IPS DF 6.9 (cell line): ENCODE measurements at regions not wholly inside any gene's neighbourhood (a gene's known extent, or its start where the extent isn't known, plus 50 kb on each side); places are given as distances from the start of the nearest gene placed in this dataset.

ENCODE experiments used
- DNase-seq: peaks from one replicate; pipeline ENCODE4 v3.0.0-alpha.2; 2013; ENCODE audit warnings: low read depth, low spot score
- H3K27ac ChIP-seq: one replicate; pipeline ENCODE4 v1.5.1; 2013; ENCODE audit warnings: low read length, control low read depth
- H3K27me3 ChIP-seq: 2 replicates; pipeline ENCODE4 v1.6.1; 2013; ENCODE audit warnings: mild to moderate bottlenecking, low read length; ENCODE audit not compliant: control insufficient read depth, insufficient read depth
- H3K36me3 ChIP-seq: 2 replicates; pipeline ENCODE4 v1.6.1; 2013; ENCODE audit warnings: low read length; ENCODE audit not compliant: control insufficient read depth, insufficient read depth
- H3K4me1 ChIP-seq: 2 replicates; pipeline ENCODE4 v1.6.1; 2013; ENCODE audit warnings: low read length; ENCODE audit not compliant: control insufficient read depth, insufficient read depth
- H3K4me3 ChIP-seq: 2 replicates; pipeline ENCODE4 v1.5.1; 2013; ENCODE audit warnings: mild to moderate bottlenecking, low read length
- H3K9me3 ChIP-seq: 2 replicates; pipeline ENCODE4 v1.6.1; 2013; ENCODE audit warnings: low read length, inconsistent platforms; ENCODE audit not compliant: control insufficient read depth, insufficient read depth
- WGBS: extraction: QIAGEN DNeasy Blood & Tissue Kit; methylation state at CpG from one replicate; pipeline ENCODE4 v1.1.7; 2013; ENCODE audit warnings: mixed read lengths, missing lambda C conversion rate; ENCODE audit not compliant: insufficient read length, insufficient coverage; 5-methylcytosine and 5-hydroxymethylcytosine counted together

DNA sequence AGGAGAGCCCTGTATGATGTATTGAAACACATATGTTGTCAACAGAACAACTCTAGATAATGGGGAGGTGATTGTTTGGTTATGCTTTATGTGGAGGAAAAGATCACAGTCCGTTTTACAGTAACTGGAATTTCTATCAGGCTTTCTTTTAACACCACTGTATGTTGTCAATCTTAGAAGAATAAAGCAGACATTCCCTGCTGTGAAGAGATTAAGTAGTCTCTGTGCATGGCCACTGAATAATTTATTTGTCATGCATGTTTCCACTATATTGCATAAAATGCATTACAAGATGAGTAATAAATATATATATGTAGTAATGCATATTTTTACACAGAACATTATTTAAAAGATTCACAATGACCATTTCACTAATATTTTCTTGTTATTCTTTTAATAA is 440.0 kb downstream of the ANKRD7 start:
- H3K36me3 ChIP-seq: no peaks in the 10 kb centered on the region
- H3K27ac ChIP-seq: no peak overlapping the region
- no peak overlapping the region for H3K4me3 ChIP-seq
- H3K27me3 ChIP-seq: no peaks in the 10 kb centered on the region
- H3K4me1 ChIP-seq: no peaks in the 10 kb centered on the region
- no peak for DNase-seq
- no peaks in the 10 kb centered on the region for H3K9me3 ChIP-seq
- WGBS: no CpG with 5 or more reads among the region's 1 CpG

DNA sequence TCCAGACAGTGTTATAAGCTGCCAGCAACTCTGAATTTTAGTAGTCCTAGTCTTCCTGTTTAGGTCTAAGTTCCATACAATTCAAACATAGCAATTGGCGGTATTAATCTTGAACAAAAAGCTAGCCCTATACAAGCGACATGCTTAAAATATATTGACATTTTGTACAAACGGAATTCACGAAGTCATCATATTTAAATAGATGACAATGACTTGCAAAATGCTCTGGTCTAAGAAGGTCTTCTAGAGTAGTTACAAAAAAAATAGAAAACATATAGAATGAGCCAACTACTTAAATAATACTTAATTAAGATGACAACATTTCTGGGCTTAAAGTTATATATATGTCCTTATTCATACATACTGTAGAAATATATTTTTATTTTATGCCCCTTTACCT is 446.6 kb downstream of the ANKRD7 start:
- no CpG with 5 or more reads among the region's 4 CpGs for WGBS
- Histone ChIP-seq H3K27me3 (no peaks in the 10 kb centered on the region), H3K9me3 (no peaks in the 10 kb centered on the region), H3K4me3 (no peak overlapping the region), H3K36me3 (no peaks in the 10 kb centered on the region), H3K27ac (no peak overlapping the region), H3K4me1 (no peaks in the 10 kb centered on the region)
- no peak for DNase-seq

DNA sequence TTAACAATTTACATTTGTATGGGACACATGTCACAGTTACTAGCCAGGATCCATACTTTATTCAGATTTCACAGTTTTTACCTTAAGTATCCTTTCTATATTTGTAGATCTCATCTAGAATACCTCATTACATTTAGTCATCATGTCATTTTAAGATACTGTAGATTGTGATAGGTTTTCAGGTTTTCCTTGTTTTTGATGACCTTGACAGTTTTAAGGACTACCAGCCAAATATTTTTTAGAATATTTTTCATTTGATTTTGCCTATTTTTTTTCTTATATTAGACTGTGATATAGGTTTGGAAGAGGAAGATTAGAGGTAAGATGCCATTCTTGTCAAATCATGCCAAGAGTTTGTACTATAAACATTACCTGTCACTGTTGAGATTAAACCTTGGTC is 460.3 kb downstream of the ANKRD7 start:
- Histone ChIP-seq H3K27me3 (no peaks in the 10 kb centered on the region), H3K4me3 (no peak overlapping the region), H3K36me3 (no peaks in the 10 kb centered on the region)

DNA sequence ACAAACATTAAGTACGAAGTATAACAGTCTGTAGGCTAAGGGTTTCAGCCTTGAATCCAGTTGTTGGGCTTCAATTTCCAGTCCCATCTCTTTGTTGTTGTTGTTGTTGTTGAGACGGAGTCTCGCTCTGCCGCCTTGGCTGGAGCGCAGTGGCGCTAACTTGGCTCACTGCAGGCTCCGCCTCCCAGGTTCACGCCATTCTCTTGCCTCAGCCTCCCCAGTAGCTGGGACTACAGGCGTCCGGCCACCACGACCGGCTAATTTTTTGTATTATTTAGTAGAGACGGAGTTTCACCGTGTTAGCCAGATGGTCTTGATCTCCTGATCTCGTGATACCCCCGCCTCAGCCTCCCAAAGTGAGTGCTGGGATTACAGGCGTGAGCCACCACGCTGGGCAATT is 464.9 kb downstream of the ANKRD7 start:
- H3K4me1 ChIP-seq: no peaks in the 10 kb centered on the region
- no peaks in the 10 kb centered on the region for H3K27me3 ChIP-seq
- H3K4me3 ChIP-seq: no peak overlapping the region
- H3K36me3 ChIP-seq: no peaks in the 10 kb centered on the region
- no CpG with 5 or more reads among the region's 18 CpGs for WGBS
- no peaks in the 10 kb centered on the region for H3K9me3 ChIP-seq
- no peak for DNase-seq
- no peak overlapping the region for H3K27ac ChIP-seq

More for the DNA sequence above, 460.3 kb downstream of the ANKRD7 start:
- DNase-seq: no peak
- Histone ChIP-seq H3K27ac (no peak overlapping the region), H3K4me1 (no peaks in the 10 kb centered on the region), H3K9me3 (no peaks in the 10 kb centered on the region)

DNA sequence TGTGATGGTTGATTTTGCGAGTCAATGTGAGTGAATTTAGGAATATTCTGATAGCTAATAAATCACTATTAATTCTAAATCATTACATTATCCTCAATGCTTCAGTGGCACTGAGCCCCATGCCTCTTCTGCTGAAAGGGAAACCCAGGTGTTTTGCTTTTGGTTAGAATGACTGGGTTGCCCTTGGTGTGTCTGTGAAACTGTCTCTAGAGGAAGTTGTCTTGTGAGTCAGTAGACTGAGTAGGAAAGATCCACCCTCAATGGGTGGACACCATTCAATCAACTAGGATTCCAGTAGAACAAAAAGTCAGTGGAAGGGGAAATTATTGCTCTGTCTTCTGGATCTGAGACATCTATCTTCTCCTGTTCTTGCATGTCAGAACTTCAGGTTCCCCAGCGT is 472.4 kb downstream of the ANKRD7 start:
- no peak for DNase-seq
- Histone ChIP-seq H3K9me3 (no peaks in the 10 kb centered on the region), H3K4me1 (no peaks in the 10 kb centered on the region), H3K27ac (no peak overlapping the region), H3K36me3 (no peaks in the 10 kb centered on the region), H3K4me3 (no peak overlapping the region), H3K27me3 (no peaks in the 10 kb centered on the region)
- WGBS: no CpG with 5 or more reads among the region's 2 CpGs

DNA sequence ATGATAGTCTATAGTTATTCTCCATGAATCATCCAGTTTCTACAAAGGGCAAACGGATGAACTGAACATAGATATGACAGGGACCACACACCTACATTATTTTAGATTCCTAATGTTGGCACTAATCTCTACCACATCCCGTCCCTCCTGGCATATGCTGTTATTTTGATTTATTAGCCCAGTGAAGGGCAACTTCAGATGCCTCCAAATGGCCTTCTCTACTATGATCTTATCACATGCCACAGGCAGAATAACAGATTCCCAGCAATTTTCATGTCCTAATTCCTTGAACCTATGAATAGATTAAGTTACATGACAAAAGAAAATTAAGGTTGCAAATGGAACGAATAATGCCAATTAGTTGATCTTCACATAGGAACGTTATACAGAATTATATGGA is 474.7 kb downstream of the ANKRD7 start:
- Histone ChIP-seq H3K4me3 (no peak overlapping the region), H3K27me3 (no peaks in the 10 kb centered on the region), H3K36me3 (no peaks in the 10 kb centered on the region), H3K27ac (no peak overlapping the region), H3K4me1 (no peaks in the 10 kb centered on the region), H3K9me3 (no peaks in the 10 kb centered on the region)
- no peak for DNase-seq
- no CpG with 5 or more reads among the region's 4 CpGs for WGBS

DNA sequence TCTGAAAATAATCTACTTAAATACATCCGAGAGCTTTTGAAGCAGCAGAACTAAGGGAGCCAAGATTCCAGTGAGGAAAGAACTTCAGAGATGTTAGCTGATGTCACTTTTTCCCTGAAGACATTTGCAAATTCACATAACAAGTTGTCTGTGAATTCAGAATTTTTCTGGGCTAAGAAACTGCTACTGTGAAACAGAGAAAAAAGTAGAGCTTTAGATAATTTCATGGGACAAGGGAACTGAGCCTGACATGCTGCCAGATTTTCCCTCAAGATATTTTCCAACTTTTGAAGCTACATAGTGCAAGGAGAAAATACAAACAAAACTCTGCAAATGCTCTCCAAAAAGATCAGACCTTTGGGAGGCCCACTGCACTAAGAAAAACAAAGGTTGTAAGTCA is 484.2 kb downstream of the ANKRD7 start:
- WGBS: no CpG with 5 or more reads among the region's 1 CpG
- no peaks in the 10 kb centered on the region for H3K36me3 ChIP-seq
- no peaks in the 10 kb centered on the region for H3K4me1 ChIP-seq
- no peak for DNase-seq
- no peak overlapping the region for H3K27ac ChIP-seq
- H3K4me3 ChIP-seq: no peak overlapping the region
- H3K27me3 ChIP-seq: no peaks in the 10 kb centered on the region
- H3K9me3 ChIP-seq: no peaks in the 10 kb centered on the region

DNA sequence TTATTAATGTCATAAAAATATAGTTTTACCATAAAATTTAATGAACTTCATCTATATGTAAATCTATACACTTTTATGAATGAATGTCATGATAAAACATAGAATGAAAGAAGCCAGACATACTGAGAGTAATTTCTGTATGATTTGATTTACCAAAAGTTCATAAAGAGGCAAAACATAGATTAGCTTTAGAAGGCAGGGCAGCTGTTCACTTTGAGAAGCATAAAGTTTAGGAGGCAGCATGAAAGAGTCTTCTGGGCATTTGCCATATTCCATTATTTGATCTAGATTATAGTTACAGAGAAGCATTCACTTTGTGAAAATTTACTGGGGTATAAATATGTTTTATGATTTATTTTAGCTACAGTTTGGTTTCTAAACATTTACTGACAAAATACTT is 487.2 kb downstream of the ANKRD7 start:
- no peaks in the 10 kb centered on the region for H3K9me3 ChIP-seq
- no peaks in the 10 kb centered on the region for H3K36me3 ChIP-seq
- no peaks in the 10 kb centered on the region for H3K27me3 ChIP-seq
- H3K27ac ChIP-seq: no peak overlapping the region
- H3K4me3 ChIP-seq: no peak overlapping the region
- DNase-seq: no peak
- no peaks in the 10 kb centered on the region for H3K4me1 ChIP-seq

DNA sequence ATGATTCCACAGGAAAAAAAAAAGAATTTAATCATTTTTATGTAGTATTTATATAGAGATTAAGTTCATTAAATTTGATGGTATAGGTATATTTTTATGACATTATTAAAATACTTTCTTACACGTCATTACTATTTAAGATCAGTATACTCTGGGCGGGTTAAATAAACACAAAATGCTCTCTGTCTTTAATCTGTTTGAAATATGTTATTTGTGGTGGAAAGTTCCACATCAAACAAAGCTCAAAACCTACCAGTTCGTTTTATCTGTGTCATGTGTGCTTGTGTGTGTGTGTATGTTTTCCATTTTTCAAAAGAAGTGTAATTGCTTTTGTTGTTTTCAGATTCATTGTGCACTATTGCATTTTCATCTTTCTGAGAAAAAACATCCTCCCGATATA is 488.5 kb downstream of the ANKRD7 start:
- no peaks in the 10 kb centered on the region for H3K9me3 ChIP-seq
- DNase-seq: no peak
- no peaks in the 10 kb centered on the region for H3K27me3 ChIP-seq
- no peak overlapping the region for H3K27ac ChIP-seq
- H3K4me3 ChIP-seq: no peak overlapping the region
- no CpG with 5 or more reads among the region's 4 CpGs for WGBS
- no peaks in the 10 kb centered on the region for H3K4me1 ChIP-seq
- H3K36me3 ChIP-seq: no peaks in the 10 kb centered on the region

DNA sequence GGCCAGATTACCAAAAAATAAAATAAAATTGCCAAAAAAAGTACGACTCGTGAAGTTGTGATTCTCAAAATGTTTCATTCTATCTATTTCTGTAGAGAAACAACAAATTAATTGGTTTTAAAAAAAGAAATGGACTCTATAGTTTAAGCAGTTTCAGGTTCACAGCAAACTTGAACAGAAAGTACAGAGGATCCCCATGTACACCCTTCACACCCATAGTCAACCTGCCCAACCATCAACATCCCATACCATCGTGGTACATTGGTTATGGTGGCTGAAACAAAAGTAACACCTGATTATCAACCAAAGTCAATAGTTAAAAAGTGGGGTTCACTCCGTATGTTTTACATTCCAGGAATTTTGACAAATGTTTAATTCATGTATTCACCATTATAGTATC is 496.1 kb downstream of the ANKRD7 start:
- WGBS: no CpG with 5 or more reads among the region's 4 CpGs
- DNase-seq: no peak
- Histone ChIP-seq H3K4me1 (no peaks in the 10 kb centered on the region), H3K27ac (no peak overlapping the region), H3K4me3 (no peak overlapping the region), H3K36me3 (no peaks in the 10 kb centered on the region), H3K9me3 (no peaks in the 10 kb centered on the region), H3K27me3 (no peaks in the 10 kb centered on the region)

DNA sequence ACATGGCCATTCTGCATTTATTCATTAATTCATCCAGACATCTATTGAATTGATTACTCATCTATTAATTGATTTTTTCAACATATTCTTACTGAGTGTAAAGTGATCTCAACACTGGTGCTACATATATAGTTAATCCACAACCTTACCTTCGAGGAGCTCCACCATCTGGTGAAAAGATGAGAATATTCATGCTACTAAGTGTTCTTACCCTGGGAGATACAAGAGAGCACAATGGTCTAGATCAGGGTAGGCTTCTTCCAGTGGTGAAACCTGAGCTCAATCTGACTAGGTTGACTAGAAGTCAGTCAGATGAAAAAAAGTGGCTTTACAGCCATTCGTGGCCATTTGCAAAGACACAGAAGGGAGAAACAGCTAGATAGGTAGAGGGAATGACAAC is 507.4 kb downstream of the ANKRD7 start:
- H3K36me3 ChIP-seq: no peaks in the 10 kb centered on the region
- no peaks in the 10 kb centered on the region for H3K9me3 ChIP-seq
- no peaks in the 10 kb centered on the region for H3K27me3 ChIP-seq
- H3K27ac ChIP-seq: no peak overlapping the region
- WGBS: no CpG with 5 or more reads among the region's 2 CpGs
- no peak overlapping the region for H3K4me3 ChIP-seq
- H3K4me1 ChIP-seq: no peaks in the 10 kb centered on the region
- peak; percentile 11 for DNase-seq
